ENCODE measurements at regions not wholly inside any gene's neighbourhood (a gene's known extent, or its start where the extent isn't known, plus 50 kb on each side); places are given as distances from the start of the nearest gene placed in this dataset.

- no peaks in the 10 kb centered on the region for H3K9me3 Mint-ChIP-seq
- Histone ChIP-seq H3K4me2 (peak overlapping the region; percentile 97), H4K20me1 (replicated peaks; ENCODE audit: insufficient read depth) (no peaks in the 10 kb centered on the region), H2AFZ (peak overlapping the region; percentile 74; the same call in 1 of the 2 replicates), H3K36me3 (ENCODE audit: insufficient read depth) (no peaks in the 10 kb centered on the region), H3K4me3 (peak overlapping the region; percentile 87), H3K27ac (ENCODE audit: low read depth) (no peak overlapping the region), H3K79me2 (replicated peaks; ENCODE audit: insufficient read depth) (no peaks in the 10 kb centered on the region), H3K9me2 (ENCODE audit: insufficient read depth) (no peaks in the 10 kb centered on the region), H3K27me3 (ENCODE audit: insufficient read depth) (no peaks in the 10 kb centered on the region), H3F3A (replicated peaks; ENCODE audit: low read depth) (peaks cover 4% of the 10 kb centered on the region; the same call in 1 of the 2 replicates), H3K4me1 (ENCODE audit: insufficient read depth) (peaks cover 22% of the 10 kb centered on the region)
- H3K27ac Mint-ChIP-seq: no peak overlapping the region; the same call in 1 of the 2 replicates
- peaks cover 34% of the 10 kb centered on the region for H3K4me1 Mint-ChIP-seq
- TF ChIP-seq, protein P1, sequence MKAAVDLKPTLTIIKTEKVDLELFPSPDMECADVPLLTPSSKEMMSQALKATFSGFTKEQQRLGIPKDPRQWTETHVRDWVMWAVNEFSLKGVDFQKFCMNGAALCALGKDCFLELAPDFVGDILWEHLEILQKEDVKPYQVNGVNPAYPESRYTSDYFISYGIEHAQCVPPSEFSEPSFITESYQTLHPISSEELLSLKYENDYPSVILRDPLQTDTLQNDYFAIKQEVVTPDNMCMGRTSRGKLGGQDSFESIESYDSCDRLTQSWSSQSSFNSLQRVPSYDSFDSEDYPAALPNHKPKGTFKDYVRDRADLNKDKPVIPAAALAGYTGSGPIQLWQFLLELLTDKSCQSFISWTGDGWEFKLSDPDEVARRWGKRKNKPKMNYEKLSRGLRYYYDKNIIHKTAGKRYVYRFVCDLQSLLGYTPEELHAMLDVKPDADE (IDR thresholded peaks at IDR 0.05): peak; percentile 57; the same call in 1 of the 2 replicates
- peak; percentile 97 for TF ChIP-seq CREB1 (CRISPR knock-in tag; IDR thresholded peaks at IDR 0.05; ENCODE audit: low read depth)
- TF ChIP-seq JUNB (IDR thresholded peaks at IDR 0.05; ENCODE audit: unreplicated experiment): no peak
- peak; percentile 76 for TF ChIP-seq POLR2AphosphoS5 (IDR thresholded peaks at IDR 0.05; ENCODE audit: low read depth)
- peak; percentile 87 for ATAC-seq
- peak; percentile 99 for DNase-seq (ENCODE audit: low spot score)
- H3K27me3 Mint-ChIP-seq (ENCODE audit: insufficient read depth, low read depth, poor library complexity): peaks cover 11% of the 10 kb centered on the region
- peak overlapping the region; percentile 82 for H3K4me3 Mint-ChIP-seq
- no peaks in the 10 kb centered on the region for H3K36me3 Mint-ChIP-seq (ENCODE audit: low read depth)
These were observed 59.0 kb upstream of the WNT7B start for GRCh38 chr22:46035742-46036557.

DNA sequence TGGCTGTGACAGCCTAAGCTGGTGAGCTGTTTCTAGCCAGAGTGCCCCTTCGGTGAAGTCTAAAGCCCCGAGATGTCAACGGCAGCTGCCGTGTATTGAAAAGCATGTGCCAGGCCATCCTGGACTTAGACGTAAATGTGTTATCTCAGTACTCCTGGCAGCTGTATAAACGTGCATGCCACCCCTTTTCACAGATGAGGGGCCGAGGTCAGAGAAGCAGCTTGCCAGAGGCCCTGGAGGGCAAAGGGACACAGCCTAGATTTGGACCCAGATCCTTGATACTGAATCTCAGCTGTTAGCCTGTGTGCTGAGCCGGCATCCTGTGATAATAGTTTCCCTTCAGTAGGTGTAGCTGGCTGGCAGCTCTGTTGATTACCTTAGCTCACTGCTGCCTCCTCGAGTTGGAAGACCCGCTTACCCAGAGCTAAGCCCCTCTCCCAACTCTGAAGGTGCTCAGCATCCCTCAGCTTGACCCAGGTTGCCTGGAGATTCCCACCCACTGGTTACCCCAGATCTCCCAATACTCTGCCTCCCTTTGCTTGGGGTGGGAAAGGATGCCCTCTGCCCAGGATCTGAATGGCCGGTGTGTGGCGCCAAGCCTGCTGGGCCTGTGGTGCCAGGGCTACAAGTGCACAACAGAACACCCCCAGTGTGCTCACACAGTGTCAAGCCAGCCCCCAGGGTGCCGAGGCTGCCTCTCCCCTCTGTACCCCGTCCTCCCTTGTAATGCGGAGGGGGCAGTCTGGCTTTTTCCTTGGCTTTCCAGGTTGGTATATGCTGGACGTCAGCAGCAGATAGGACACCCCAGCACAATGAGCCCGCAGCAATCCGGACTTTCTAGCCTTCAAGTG is 59.8 kb upstream of the WNT7B start:
- peak overlapping the region; percentile 97 for H3K4me2 ChIP-seq
- no peaks in the 10 kb centered on the region for H3K27me3 ChIP-seq (ENCODE audit: insufficient read depth)
- DNase-seq (ENCODE audit: low spot score) (peak; percentile 74), ATAC-seq (peak; percentile 62)
- no peaks in the 10 kb centered on the region for H3K9me2 ChIP-seq (ENCODE audit: insufficient read depth)
- no peaks in the 10 kb centered on the region for H3K79me2 ChIP-seq (replicated peaks; ENCODE audit: insufficient read depth)
- H4K20me1 ChIP-seq (replicated peaks; ENCODE audit: insufficient read depth): no peaks in the 10 kb centered on the region
- H3K4me1 ChIP-seq (ENCODE audit: insufficient read depth): peaks cover 17% of the 10 kb centered on the region
- H3K4me3 ChIP-seq: peak overlapping the region; percentile 87
- H3K4me3 Mint-ChIP-seq: peak overlapping the region; percentile 82
- H3F3A ChIP-seq (replicated peaks; ENCODE audit: low read depth): peaks cover 4% of the 10 kb centered on the region; the same call in 1 of the 2 replicates
- H3K27me3 Mint-ChIP-seq (ENCODE audit: insufficient read depth, low read depth, poor library complexity): peaks cover 7% of the 10 kb centered on the region
- no peak overlapping the region for H2AFZ ChIP-seq
- no peaks in the 10 kb centered on the region for H3K36me3 ChIP-seq (ENCODE audit: insufficient read depth)
- no peaks in the 10 kb centered on the region for H3K9me3 Mint-ChIP-seq
- TF ChIP-seq, protein P2, sequence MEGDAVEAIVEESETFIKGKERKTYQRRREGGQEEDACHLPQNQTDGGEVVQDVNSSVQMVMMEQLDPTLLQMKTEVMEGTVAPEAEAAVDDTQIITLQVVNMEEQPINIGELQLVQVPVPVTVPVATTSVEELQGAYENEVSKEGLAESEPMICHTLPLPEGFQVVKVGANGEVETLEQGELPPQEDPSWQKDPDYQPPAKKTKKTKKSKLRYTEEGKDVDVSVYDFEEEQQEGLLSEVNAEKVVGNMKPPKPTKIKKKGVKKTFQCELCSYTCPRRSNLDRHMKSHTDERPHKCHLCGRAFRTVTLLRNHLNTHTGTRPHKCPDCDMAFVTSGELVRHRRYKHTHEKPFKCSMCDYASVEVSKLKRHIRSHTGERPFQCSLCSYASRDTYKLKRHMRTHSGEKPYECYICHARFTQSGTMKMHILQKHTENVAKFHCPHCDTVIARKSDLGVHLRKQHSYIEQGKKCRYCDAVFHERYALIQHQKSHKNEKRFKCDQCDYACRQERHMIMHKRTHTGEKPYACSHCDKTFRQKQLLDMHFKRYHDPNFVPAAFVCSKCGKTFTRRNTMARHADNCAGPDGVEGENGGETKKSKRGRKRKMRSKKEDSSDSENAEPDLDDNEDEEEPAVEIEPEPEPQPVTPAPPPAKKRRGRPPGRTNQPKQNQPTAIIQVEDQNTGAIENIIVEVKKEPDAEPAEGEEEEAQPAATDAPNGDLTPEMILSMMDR (conservative IDR thresholded peaks at IDR 0.05; ENCODE audit: low read depth in 2 of 2): peak; percentile 42 to 49
- TF ChIP-seq NANOG (IDR thresholded peaks at IDR 0.05; ENCODE audit: borderline replicate concordance): no peak
- no peaks in the 10 kb centered on the region for H3K36me3 Mint-ChIP-seq (ENCODE audit: low read depth)
- peaks cover 27% of the 10 kb centered on the region for H3K4me1 Mint-ChIP-seq
- H3K27ac Mint-ChIP-seq: no peak overlapping the region
- H3K27ac ChIP-seq (ENCODE audit: low read depth): no peak overlapping the region

Data from GM23338 (cell line).